WTC11 (cell line): ENCODE measurements at regions not wholly inside any gene's neighbourhood (a gene's known extent, or its start where the extent isn't known, plus 50 kb on each side); places are given as distances from the start of the nearest gene placed in this dataset.

Experiments
- ATAC-seq: fragments of 200-7000 bp; cut with Tn5 transposase; 2 replicates; pipeline ENCODE4 v1.10.0; 2021; ENCODE audit warnings: mild to moderate bottlenecking, moderate library complexity
- CTCF ChIA-PET: fragments of 300-600 bp; sonication (Branson Sonifier 250); formaldehyde crosslinking; loops from one replicate; lab custom pipeline; 2021; ENCODE audit warnings: antibody characterized with exemption; lab: Charles Lee
- POLR2A ChIA-PET: fragments of 350-600 bp; sonication (Branson Sonifier 250); formaldehyde crosslinking; loops from one replicate; lab custom pipeline; 2021; ENCODE audit warnings: antibody characterized with exemption; lab: Charles Lee
- DNase-seq: peaks from one replicate; pipeline ENCODE4 v3.0.0; 2021; ENCODE audit warnings: low spot score
- H3K27ac Mint-ChIP-seq: 2 replicates; pipeline ENCODE4 v1.8.0; 2021; ENCODE audit warnings: mixed read lengths
- H3K27me3 Mint-ChIP-seq: 2 replicates; pipeline ENCODE4 v1.8.0; 2021; ENCODE audit warnings: low read depth, mild to moderate bottlenecking, moderate library complexity, mixed read lengths
- H3K36me3 Mint-ChIP-seq: 2 replicates; pipeline ENCODE4 v1.8.0; 2021; ENCODE audit warnings: mixed read lengths
- H3K4me1 Mint-ChIP-seq: 2 replicates; pipeline ENCODE4 v1.8.0; 2022; ENCODE audit warnings: mixed read lengths
- H3K4me3 Mint-ChIP-seq: 2 replicates; pipeline ENCODE4 v1.8.0; 2021; ENCODE audit warnings: mild to moderate bottlenecking, moderate library complexity, mixed read lengths
- H3K9me3 Mint-ChIP-seq: 2 replicates; pipeline ENCODE4 v1.8.0; 2021; ENCODE audit warnings: mixed read lengths
- ATF1 ChIP-seq: sonication (generic); formaldehyde crosslinking; IDR thresholded peaks from 2 replicates; pipeline ENCODE4 v1.8.1; 2023; ENCODE audit warnings: mild to moderate bottlenecking, moderate library complexity, missing genetic modification reagents
- CREB1 ChIP-seq: sonication (generic); formaldehyde crosslinking; IDR thresholded peaks from 2 replicates; pipeline ENCODE4 v1.8.0; 2023; ENCODE audit warnings: mild to moderate bottlenecking, missing genetic modification reagents
- FOXJ3 ChIP-seq: sonication (generic); formaldehyde crosslinking; IDR thresholded peaks from 2 replicates; pipeline ENCODE4 v1.9.0; 2021; ENCODE audit warnings: missing genetic modification reagents, mild to moderate bottlenecking, borderline replicate concordance
- FOXK1 ChIP-seq: sonication (generic); formaldehyde crosslinking; IDR thresholded peaks from 2 replicates; pipeline ENCODE4 v1.8.0; 2022; ENCODE audit warnings: mild to moderate bottlenecking, moderate library complexity, missing genetic modification reagents
- GTF2I ChIP-seq: fragments of 250-450 bp; sonication (Bioruptor Pico); conservative IDR thresholded peaks from 2 replicates; pipeline ENCODE4 v1.4.0; 2021; ENCODE audit warnings: mild to moderate bottlenecking
- PRRX2 ChIP-seq: fragments of 250-450 bp; sonication (Bioruptor Pico); IDR thresholded peaks from 2 replicates; pipeline ENCODE4 v1.8.0; 2021; ENCODE audit warnings: mild to moderate bottlenecking
- RELA ChIP-seq: sonication (generic); formaldehyde crosslinking; IDR thresholded peaks from 2 replicates; pipeline ENCODE4 v1.8.1; 2022; ENCODE audit warnings: missing genetic modification reagents, mild to moderate bottlenecking, borderline replicate concordance
- ZNF121 ChIP-seq: sonication (generic); formaldehyde crosslinking; IDR thresholded peaks from 2 replicates; pipeline ENCODE4 v1.8.0; 2023; ENCODE audit warnings: missing genetic modification reagents
- ZNF671 ChIP-seq: fragments of 250-450 bp; sonication (Bioruptor Pico); IDR thresholded peaks from 2 replicates; pipeline ENCODE4 v1.8.0; 2021; ENCODE audit warnings: mild to moderate bottlenecking
- TF ChIP-seq, protein P1 (sequence below): sonication (generic); formaldehyde crosslinking; IDR thresholded peaks from 2 replicates; pipeline ENCODE4 v1.8.1; 2023; ENCODE audit warnings: mild to moderate bottlenecking, moderate library complexity, missing genetic modification reagents
- TF ChIP-seq, protein P2 (sequence below): fragments of 200-600 bp; IDR thresholded peaks from 2 replicates; pipeline ENCODE4 v1.8.0; 2022; ENCODE audit warnings: antibody characterized with exemption
- TF ChIP-seq, protein P3 (sequence below): fragments of 250-450 bp; sonication (Bioruptor Pico); IDR thresholded peaks from 2 replicates; pipeline ENCODE4 v2.1.2; 2022; ENCODE audit warnings: mild to moderate bottlenecking, moderate library complexity
- TF ChIP-seq, protein P4 (sequence below): sonication (generic); formaldehyde crosslinking; IDR thresholded peaks from 2 replicates; pipeline ENCODE4 v1.8.0; 2022; ENCODE audit warnings: missing genetic modification reagents
- TF ChIP-seq, protein P5 (sequence below): fragments of 250-450 bp; sonication (Bioruptor Pico); IDR thresholded peaks from 2 replicates; pipeline ENCODE4 v1.9.0; 2021; ENCODE audit warnings: moderate library complexity, mild to moderate bottlenecking, inconsistent platforms, borderline replicate concordance
- TF ChIP-seq, protein P6 (sequence below): sonication (generic); formaldehyde crosslinking; IDR thresholded peaks from 2 replicates; pipeline ENCODE4 v1.8.1; 2022; ENCODE audit warnings: low read depth, missing genetic modification reagents, borderline replicate concordance
- TF ChIP-seq, protein P7 (sequence below): sonication (generic); formaldehyde crosslinking; IDR thresholded peaks from 2 replicates; pipeline ENCODE4 v1.8.1; 2023; ENCODE audit warnings: mild to moderate bottlenecking, missing genetic modification reagents, moderate library complexity

DNA sequence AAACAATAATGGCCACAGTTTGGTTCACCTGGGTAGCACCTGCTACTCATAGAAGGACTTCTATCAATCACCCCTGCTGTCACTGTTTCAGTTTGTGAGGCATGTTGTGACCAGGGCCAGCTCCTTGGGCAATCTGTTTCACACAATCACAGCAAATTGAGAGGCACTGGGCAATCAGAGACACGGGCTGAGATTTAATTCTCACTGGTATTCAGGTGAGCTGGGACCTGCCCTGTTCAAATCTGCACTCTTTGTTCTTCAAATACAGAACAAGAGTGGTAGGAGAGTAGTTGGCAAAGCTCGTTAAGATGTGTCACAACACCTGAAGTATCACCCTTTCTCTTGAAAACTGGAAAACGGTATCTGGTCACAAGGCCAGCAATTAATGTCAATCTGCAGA lies 57.8 kb upstream of the NAP1L1 start:
- no peak for TF ChIP-seq ZNF121 (CRISPR knock-in tag)
- TF ChIP-seq, protein P1, sequence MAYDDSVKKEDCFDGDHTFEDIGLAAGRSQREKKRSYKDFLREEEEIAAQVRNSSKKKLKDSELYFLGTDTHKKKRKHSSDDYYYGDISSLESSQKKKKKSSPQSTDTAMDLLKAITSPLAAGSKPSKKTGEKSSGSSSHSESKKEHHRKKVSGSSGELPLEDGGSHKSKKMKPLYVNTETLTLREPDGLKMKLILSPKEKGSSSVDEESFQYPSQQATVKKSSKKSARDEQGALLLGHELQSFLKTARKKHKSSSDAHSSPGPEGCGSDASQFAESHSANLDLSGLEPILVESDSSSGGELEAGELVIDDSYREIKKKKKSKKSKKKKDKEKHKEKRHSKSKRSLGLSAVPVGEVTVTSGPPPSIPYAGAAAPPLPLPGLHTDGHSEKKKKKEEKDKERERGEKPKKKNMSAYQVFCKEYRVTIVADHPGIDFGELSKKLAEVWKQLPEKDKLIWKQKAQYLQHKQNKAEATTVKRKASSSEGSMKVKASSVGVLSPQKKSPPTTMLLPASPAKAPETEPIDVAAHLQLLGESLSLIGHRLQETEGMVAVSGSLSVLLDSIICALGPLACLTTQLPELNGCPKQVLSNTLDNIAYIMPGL (CRISPR knock-in tag) = no peak
- TF ChIP-seq, protein P2, sequence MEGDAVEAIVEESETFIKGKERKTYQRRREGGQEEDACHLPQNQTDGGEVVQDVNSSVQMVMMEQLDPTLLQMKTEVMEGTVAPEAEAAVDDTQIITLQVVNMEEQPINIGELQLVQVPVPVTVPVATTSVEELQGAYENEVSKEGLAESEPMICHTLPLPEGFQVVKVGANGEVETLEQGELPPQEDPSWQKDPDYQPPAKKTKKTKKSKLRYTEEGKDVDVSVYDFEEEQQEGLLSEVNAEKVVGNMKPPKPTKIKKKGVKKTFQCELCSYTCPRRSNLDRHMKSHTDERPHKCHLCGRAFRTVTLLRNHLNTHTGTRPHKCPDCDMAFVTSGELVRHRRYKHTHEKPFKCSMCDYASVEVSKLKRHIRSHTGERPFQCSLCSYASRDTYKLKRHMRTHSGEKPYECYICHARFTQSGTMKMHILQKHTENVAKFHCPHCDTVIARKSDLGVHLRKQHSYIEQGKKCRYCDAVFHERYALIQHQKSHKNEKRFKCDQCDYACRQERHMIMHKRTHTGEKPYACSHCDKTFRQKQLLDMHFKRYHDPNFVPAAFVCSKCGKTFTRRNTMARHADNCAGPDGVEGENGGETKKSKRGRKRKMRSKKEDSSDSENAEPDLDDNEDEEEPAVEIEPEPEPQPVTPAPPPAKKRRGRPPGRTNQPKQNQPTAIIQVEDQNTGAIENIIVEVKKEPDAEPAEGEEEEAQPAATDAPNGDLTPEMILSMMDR = no peak
- no peak for TF ChIP-seq PRRX2 (CRISPR knock-in tag)
- no peak for TF ChIP-seq ATF1
- TF ChIP-seq FOXJ3 (CRISPR knock-in tag) = no peak
- TF ChIP-seq FOXK1 (CRISPR knock-in tag) = no peak
- no peak for TF ChIP-seq ZNF671 (CRISPR knock-in tag)
- TF ChIP-seq RELA (CRISPR knock-in tag) = no peak
- no peak for TF ChIP-seq CREB1 (CRISPR knock-in tag)
- TF ChIP-seq, protein P3, sequence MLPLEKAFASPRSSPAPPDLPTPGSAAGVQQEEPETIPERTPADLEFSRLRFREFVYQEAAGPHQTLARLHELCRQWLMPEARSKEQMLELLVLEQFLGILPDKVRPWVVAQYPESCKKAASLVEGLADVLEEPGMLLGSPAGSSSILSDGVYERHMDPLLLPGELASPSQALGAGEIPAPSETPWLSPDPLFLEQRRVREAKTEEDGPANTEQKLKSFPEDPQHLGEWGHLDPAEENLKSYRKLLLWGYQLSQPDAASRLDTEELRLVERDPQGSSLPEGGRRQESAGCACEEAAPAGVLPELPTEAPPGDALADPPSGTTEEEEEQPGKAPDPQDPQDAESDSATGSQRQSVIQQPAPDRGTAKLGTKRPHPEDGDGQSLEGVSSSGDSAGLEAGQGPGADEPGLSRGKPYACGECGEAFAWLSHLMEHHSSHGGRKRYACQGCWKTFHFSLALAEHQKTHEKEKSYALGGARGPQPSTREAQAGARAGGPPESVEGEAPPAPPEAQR (CRISPR knock-in tag) = no peak
- TF ChIP-seq, protein P4, sequence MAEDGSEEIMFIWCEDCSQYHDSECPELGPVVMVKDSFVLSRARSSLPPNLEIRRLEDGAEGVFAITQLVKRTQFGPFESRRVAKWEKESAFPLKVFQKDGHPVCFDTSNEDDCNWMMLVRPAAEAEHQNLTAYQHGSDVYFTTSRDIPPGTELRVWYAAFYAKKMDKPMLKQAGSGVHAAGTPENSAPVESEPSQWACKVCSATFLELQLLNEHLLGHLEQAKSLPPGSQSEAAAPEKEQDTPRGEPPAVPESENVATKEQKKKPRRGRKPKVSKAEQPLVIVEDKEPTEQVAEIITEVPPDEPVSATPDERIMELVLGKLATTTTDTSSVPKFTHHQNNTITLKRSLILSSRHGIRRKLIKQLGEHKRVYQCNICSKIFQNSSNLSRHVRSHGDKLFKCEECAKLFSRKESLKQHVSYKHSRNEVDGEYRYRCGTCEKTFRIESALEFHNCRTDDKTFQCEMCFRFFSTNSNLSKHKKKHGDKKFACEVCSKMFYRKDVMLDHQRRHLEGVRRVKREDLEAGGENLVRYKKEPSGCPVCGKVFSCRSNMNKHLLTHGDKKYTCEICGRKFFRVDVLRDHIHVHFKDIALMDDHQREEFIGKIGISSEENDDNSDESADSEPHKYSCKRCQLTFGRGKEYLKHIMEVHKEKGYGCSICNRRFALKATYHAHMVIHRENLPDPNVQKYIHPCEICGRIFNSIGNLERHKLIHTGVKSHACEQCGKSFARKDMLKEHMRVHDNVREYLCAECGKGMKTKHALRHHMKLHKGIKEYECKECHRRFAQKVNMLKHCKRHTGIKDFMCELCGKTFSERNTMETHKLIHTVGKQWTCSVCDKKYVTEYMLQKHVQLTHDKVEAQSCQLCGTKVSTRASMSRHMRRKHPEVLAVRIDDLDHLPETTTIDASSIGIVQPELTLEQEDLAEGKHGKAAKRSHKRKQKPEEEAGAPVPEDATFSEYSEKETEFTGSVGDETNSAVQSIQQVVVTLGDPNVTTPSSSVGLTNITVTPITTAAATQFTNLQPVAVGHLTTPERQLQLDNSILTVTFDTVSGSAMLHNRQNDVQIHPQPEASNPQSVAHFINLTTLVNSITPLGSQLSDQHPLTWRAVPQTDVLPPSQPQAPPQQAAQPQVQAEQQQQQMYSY (CRISPR knock-in tag) = no peak
- TF ChIP-seq, protein P5, sequence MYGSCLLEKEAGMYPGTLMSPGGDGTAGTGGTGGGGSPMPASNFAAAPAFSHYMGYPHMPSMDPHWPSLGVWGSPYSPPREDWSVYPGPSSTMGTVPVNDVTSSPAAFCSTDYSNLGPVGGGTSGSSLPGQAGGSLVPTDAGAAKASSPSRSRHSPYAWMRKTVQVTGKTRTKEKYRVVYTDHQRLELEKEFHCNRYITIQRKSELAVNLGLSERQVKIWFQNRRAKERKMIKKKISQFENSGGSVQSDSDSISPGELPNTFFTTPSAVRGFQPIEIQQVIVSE = no peak
- TF ChIP-seq, protein P6, sequence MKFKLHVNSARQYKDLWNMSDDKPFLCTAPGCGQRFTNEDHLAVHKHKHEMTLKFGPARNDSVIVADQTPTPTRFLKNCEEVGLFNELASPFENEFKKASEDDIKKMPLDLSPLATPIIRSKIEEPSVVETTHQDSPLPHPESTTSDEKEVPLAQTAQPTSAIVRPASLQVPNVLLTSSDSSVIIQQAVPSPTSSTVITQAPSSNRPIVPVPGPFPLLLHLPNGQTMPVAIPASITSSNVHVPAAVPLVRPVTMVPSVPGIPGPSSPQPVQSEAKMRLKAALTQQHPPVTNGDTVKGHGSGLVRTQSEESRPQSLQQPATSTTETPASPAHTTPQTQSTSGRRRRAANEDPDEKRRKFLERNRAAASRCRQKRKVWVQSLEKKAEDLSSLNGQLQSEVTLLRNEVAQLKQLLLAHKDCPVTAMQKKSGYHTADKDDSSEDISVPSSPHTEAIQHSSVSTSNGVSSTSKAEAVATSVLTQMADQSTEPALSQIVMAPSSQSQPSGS = no peak
- TF ChIP-seq, protein P7, sequence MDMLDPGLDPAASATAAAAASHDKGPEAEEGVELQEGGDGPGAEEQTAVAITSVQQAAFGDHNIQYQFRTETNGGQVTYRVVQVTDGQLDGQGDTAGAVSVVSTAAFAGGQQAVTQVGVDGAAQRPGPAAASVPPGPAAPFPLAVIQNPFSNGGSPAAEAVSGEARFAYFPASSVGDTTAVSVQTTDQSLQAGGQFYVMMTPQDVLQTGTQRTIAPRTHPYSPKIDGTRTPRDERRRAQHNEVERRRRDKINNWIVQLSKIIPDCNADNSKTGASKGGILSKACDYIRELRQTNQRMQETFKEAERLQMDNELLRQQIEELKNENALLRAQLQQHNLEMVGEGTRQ (CRISPR knock-in tag) = no peak
- no peak for TF ChIP-seq GTF2I
- Mint-ChIP-seq H3K27me3 (no peaks in the 10 kb centered on the region), H3K4me3 (no peak overlapping the region), H3K36me3 (peaks cover 13% of the 10 kb centered on the region), H3K4me1 (peaks cover 7% of the 10 kb centered on the region; the same call in 1 of the 2 replicates), H3K27ac (0 out of 2 replicates have a peak overlapping the region, but pooled peaks have one; percentile 4), H3K9me3 (peaks cover 16% of the 10 kb centered on the region)
- ChIA-PET POLR2A (no interaction called here), CTCF (no interaction called here)
- DNase-seq (no peak), ATAC-seq (no peak)
